NCI-H1092 (cell line): ENCODE measurements at regions not wholly inside any gene's neighbourhood (a gene's known extent, or its start where the extent isn't known, plus 50 kb on each side); places are given as distances from the start of the nearest gene placed in this dataset.

Source experiments
- DNase-seq: peaks from one replicate; lab custom pipeline; 2025; lab: John Stamatoyannopoulos, UW

DNA sequence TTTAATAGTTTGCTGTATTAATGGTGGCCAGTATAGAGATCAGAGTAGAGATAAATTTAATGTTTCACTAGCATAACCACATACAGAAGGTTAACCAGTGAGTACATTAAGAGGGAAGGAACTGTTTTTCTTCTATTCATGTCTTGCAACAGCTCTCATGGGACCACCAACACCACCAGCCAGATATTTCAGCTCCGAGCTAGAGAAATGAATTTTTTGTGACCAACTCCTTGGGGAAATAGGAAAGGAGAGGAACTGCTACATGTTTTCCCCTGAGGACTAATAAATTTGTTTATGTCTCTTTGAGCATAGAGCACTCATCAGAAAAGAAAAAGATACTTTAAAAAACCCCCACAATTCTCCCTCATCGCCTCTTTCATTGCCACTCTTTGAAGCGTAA, 247.5 kb downstream of the MBNL1 start:
- DNase-seq, result no peak

DNA sequence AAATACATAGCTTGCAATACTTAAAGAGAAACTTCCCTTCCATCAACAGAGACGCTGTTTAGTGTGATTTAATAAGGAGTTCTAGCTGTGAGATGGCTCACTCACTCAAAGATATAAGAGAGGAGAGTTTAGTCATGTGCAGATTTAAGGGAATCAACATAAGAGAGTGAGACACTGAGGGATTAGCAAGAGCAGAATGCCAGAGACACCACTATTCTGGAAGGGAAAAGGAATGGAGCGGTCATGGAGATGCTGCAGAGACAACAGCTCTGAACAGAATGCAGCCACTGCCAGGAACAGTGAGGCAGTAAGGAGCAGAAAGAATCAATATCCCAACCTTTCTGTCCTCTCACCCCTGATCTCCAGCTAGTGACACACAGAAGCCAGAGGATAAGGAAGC, 248.8 kb downstream of the MBNL1 start:
- no peak for DNase-seq

DNA sequence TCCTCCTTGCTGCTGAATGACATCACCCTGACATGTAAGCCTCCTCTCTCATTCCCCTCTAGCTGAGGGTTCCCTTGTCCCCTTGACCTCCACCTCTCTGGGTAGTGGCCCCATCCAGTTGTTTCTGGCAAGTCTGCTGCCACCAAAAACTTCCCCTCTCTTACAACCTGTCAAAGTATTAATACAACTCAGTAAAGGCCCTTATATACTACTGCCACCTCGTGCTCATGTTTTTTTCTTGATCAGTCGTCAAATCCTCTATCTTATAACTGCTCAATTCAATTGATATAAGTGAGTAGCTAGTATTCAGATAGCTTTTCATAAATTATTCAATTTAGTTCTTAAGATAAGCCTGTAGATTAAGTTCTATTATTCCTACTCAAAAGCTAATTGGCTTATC, 249.6 kb downstream of the MBNL1 start:
- no peak for DNase-seq

DNA sequence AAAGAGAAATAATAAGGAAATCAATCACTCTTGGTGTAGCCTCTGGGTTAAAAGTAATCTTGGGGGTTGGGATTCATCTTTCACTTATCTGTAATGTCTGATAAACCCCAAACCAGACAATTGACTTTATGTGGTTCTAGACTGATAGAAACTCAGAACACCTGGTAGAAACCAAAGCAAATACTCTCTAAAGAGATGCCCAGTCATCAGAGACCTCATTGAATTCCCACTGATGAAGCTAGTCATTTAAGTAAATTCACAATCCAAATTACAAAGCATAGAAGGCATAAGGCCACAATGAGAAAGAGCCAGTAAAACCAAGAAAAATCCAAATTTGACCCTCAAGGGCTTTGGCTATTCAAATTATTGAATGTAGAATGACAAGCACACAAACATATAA, 250.6 kb downstream of the MBNL1 start:
- DNase-seq, result no peak

DNA sequence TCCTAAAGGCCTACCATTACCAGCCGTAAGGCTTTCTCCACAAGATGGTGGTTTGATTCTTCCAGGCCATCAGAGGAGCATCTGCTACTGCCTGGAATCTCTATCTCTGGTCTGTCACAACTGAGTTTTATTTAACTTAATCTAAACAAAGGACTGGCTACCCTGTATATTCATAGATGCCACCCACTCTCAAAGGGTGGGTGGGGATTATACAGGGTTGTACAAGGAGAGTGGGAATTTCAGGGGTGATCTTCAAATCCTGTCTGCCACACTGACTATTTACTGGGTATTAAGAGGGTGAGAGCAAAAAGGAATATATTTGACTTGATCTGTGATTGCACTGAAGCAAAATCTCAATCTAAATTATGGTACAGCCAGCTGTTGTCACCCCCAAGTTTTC, 253.3 kb downstream of the MBNL1 start:
- no peak for DNase-seq

DNA sequence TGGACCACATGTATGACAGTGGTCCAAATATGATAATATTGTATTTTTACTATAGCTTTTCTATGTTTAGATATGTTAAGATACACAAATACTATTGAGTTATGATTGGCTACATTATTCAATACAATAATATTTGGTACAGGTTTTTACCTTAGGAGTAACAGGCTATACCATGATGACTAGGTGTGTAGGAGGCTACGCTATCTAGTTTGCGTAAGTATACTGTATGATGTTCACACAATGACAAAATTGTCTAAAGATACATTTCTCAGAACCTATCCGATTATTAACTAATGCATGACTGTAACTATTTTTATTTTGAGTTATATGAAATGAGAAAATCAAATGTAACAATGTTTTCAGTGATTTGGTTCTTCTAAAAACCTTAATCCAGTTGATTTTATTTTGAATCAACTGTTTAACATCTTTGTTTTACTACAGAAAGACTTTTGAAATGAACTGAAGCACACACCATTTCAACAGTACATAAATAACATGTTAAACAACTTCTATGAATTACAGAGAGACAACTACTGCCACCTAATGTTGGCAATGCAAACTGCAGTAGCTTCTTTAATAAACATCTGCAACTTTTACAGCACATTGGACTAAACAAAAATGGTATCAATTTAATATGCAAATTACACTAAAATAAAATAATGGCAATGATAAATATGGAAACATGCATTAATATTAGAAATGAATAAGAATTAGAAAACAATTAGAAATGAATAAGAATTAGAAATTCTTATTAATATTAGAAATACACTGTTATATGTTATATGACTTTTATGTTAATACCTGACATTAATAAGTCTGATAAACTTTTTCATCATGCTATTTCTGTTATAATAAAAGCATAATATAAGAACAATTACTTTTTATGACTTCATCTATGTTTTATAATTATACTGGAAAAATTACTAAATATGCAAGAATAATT, 255.7 kb downstream of the MBNL1 start:
- peak; percentile 26 for DNase-seq

DNA sequence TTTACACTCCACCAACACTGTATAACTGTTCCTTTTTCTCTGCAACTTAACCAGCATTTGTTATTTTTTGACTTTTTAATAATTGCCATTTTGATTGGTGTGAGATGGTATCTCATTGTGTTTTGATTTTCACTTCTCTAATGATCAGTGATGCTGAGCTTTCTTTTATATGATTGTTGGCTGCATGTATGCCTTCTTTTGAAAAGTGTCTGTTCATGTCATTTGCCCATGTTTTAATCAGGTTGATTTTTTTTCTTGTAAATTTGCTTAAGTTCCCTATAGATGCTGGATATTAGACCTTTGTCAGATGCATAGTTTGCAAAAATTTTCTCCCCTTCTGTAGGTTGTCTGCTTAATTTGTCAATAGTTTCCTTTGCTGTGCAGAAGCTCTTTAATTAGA, 263.0 kb downstream of the MBNL1 start:
- no peak for DNase-seq

DNA sequence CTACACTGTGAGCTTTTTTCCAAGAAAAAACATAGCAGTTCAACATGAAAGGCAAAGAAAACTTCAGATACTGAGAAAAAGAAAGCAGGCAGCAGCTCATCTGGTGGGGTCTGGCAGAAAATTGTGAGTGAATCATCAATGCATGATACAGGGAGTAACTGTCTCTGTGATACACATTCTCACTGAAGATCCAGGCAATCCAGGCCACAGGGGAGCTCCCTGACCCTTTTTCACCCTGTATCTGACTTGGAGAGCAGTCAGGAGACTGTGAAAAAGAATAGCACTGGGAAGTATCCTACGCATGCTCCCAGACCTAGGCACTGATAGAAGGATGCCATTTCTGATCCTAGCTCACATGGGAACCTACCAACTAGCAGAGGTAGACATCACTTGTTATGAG, 269.8 kb downstream of the MBNL1 start:
- no peak for DNase-seq

DNA sequence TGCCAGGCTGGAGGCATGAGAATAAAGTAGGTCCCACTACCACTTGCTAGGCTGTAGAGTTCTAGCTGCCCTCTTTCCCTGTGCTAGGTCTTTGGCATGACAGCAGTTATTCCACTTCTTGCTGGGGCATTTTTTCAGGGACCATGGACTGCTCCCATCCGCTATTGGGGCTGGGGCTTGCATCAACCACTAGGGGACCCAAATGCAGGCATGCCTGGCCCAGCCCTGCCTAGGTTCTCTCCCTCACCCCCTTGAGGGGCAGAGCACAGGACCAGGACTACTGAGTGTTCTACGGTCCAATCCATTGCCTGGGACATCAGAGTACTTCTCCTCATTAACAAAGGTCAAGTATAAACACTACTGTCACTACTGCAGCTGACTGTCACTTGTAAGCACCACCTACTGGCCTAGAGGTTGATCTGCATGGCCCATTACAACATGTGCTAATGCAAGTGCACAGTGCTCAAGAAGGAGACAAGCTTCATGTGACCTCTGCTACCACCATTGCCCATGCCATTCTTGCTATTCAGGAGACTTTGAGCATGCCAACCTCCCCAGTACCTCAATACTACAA, 270.5 kb downstream of the MBNL1 start:
- DNase-seq, result no peak

DNA sequence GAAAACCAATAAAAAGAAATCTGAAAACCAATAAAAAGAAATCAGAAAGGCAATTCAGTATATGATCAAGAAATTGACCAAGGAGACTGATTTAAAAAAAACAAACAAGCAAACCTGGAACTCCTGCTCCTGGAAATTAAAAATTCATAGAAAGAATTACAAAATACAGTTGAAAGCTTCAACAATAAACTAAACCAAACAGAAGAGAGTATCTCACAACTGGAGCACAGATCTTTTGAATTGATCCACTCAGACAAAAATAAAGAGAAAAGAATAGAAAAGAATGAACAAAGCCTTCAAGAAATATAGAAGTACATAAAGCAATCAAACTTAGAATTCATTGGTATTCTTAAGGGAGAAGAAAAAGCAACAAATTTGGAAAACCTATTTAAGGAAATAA, 271.4 kb downstream of the MBNL1 start:
- no peak for DNase-seq

DNA sequence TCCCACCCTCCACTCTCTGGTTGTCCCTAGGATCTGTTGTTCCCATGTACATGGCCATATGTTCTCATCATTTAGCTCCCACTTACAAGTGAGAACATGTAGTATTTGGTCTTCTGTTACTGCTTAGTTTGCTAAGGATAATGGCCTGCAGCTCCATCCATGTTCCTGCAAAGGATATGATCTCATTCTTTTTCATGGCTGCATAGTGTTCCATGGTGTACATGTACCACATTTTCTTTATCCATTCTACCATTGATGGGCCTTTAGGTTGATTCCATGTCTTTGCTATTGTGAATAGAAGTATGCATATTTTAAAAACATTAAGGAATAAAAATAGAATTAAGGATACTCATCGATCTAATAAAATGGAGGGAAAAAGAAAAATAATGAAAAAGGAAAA, 278.4 kb downstream of the MBNL1 start:
- no peak for DNase-seq

DNA sequence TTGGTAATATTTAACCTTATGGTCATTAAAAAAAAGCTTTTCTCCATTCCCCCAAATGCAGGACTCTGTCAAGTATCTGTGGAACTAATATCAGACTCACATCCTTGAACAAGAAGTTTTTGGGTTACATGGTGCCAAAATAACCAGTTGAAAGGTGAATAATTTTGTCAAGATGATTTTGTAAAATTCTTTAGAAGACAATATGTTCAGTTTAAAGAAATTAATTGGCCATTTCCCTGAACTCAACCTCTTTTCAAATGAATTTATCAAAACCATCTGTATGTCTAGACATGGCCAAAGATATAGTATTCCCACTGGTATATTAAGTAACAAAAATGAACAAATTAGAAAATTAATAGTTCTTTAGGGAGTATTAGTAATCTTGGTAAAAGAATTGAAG, 280.5 kb downstream of the MBNL1 start:
- DNase-seq, result no peak

DNA sequence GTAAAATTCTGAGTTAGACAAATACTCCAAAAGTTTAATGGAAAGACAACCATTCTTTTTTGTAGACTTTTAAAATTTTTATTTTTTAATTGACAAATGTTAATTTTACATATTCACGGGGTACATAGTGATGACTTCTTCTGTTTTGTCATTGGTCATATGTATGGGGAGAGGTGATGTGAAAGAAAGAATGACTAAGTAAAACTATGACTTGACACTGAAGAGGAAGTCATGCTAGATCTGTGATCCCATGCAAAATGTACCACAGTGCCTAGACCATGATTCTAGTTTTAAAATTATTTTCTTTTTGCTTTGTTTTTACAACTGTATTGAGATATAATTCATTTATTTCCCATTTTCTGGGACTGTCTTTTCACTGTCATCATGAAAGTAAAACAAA, 281.6 kb downstream of the MBNL1 start:
- no peak for DNase-seq

DNA sequence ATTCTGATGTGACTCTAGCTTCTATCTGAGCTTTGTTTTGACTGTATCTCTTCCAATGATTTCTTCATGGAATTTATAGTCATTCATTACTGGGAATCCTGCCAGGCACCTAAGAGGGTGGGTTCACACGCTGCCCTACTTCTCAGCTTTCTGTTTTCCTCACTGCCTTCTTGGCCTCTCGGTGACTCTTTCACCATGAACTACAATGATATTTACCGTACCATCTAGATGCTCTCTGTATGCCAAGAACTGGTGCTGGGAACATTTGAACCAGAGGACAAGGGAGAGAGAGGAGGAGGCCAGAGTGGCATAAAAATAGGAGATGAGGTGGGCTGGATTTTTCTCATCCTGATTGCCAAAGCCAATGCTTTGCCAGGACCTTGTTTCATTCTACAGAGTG, 280.0 kb upstream of the P2RY1 start:
- DNase-seq, result no peak

DNA sequence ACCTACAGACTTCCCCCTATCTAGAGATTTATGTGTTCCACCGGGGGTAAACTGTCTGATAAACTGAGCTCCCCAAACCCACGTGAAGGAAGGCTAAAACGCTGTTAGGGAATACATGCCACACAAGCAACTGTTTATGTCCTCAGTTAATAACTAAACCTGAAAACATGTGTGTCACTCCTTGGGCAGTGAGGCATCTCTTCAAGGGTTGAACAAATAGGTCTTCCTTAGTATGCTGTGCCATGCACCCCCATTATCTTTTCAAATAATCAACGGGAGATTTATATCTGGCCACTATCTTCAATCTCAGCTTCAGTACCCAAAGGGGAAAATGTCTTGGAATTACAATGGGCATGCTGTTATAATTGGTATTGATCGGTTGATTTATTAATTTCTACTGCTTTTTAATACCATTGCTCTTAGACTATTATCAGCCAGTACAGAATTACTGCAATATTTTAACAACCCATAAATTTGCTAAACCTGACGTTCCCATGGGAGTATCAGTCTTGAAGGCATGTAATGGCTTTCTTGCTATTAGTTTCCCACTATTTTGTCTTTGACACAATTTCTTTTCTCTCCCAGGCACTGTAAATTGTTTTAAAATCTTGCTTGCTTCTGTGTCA, 279.2 kb upstream of the P2RY1 start:
- DNase-seq, result no peak

DNA sequence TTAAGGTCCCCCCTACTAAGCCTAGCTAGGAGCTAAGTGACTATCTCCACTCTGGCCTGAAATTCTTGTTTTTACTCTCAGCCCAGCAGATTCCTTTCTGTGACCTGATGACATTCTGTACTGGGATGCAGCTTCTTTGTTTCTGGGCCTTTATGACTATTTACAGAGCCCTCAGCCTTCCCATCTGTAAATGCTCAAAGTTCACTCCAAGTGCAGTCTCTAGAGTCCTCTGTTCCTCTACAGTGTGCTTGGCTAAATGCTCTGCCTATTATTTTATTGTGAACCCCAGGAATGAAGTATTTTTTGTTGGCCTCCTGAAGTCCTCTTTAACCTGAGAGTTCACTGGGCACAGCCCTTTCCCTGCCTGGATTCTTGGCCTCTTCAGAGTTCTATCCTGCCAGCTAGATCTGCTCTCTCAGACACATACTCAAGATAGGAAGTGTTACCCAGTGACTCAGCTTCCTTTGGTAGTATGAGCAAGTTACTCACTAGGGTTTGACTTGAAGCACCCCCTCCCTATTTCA, 278.1 kb upstream of the P2RY1 start:
- no peak for DNase-seq

DNA sequence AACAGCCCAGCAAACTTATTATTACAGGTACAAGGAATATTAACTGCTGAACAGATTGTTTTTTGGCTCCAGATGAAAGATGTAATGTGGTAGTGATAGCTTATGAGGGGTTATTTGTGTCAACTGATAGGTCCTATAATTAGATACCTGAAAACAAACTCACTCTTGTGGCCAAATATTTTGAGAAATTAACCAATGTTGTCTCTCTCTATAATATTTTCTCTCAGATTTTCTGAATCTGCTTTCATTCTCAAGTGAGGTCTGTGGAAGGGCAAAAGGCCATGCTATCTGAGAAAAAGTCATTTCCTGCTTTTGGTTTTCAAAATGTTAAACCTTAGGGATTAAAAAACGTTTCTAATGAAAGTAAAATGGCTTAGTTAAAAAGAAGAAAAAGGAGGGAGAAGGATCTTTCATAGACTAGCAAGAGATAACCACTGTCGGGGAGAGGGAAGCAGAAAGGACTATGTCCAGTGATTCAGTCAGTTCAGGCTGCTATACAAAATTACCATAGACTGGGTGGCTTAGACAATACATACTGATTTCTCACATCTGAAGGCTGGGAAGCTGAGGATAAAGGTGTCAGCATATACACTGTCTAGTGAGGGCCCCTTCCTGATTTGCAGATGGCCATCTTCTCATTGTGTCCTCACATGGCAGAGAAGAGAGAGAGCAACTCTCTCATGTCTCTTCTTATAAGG, 277.5 kb upstream of the P2RY1 start:
- no peak for DNase-seq

DNA sequence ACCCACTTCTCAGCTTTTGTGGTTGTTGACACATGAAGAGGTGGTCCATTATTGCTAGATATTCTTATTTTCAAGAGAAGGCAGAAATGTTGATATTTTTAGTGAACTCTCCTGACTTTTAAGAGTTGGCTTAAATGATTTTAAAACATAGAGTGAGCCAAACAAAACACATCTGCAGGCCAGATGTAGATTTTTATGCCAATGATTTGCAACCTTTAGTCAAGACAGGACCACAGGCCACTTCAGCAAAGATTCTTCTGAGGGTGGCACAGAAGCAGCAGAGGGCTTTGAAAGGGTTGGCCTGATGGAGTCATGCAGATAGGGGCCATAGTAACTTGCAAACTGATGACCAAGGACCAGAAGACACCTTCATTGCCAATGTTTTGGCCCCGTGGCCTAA, 276.5 kb upstream of the P2RY1 start:
- DNase-seq, result no peak

DNA sequence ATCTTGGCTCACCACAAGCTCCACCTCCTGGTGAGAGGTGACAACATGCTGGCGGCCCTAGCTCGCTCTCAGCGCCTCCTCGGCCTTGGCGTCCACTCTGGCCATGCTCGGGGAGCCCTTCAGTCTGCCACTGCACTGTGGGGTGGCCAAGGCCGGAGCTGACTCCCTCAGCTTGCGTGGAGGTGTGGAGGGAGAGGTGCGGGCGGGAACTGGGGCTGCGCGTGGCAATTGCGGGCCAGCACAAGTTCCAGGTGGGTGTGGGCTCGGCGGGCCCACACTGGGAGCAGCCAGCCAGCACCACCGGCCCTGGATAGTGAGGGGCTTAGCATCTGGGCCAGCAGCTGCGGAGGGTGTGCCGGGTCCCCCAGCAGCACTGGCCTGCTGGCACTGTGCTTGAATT, 275.7 kb upstream of the P2RY1 start:
- no peak for DNase-seq

DNA sequence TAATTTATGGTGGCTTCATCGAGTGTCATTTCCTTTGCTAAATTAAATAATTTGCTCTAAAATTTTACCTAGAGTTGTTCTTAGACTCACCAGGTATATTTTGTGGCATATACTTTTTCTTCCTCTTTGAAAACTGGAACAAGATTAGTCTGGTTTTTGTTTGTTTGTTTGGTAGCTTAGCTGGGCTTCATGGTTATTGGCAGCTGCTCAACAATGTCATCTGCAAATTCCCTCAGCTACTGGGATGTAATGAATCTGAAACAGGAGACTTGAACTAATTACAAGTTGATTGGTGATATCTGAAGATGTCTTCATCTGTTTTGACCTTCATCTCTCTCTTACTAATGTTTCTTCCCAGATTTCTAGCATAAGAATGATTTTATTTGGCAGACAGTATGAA, 270.5 kb upstream of the P2RY1 start:
- DNase-seq, result no peak

DNA sequence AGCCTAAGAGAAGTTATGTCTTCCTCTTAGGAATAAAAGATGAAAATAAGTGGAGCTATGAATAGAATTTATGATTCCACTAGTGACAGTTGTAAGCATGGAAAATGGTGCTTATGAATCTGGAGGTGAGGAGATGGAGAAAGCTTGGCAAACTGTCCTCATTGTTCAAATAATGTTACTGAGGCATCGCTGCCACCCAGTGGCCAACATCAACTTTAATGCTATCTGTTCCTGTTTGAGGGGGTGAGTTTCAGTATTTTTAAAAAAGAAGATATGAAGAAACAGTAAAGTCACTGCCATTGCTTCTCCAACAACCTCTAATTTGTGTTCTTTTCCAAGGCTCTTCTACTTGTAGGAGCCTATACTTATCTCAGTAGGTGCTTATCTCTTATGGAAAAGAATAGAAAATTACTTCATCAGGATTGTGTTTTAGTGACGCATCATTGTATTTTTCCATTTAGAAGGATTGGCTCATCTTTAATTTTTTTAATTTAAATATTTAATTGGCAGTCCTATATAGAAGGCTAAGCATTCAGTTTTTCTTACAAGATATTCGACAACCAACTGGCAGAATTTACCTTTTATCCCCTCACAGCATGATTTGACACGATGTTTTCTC, 260.4 kb upstream of the P2RY1 start:
- peak; percentile 10 for DNase-seq

DNA sequence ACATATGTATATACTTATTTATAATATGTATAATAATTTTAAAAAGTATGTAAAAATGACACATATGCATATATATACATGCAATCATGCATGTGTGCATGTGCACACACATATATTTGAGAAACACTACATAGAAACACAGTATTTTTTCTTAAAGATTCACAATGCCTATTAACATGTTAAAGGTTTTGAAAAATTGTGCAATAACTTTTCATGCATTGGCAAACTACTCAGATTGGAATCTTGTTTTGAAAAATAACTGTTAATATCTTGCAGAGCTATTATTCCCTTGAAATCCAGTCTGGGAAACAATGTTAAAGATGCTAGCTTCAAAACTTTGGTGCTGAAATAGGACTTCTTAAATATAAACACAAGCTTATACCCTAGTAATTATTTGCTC, 256.2 kb upstream of the P2RY1 start:
- DNase-seq, result no peak
